Endodermal cell (in vitro differentiated cells): ENCODE measurements at regions not wholly inside any gene's neighbourhood (a gene's known extent, or its start where the extent isn't known, plus 50 kb on each side); places are given as distances from the start of the nearest gene placed in this dataset.

Experiments
- DNase-seq: peaks from one replicate; pipeline ENCODE4 v3.0.0-alpha.2; 2017
- H3K27ac ChIP-seq: 2 replicates; pipeline ENCODE4 v1.5.1; 2013; ENCODE audit warnings: mild to moderate bottlenecking, low read depth, low read length, moderate library complexity
- H3K27me3 ChIP-seq: 2 replicates; pipeline ENCODE4 v1.6.1; 2013; ENCODE audit warnings: mild to moderate bottlenecking, low read length, moderate library complexity; ENCODE audit not compliant: insufficient read depth, control insufficient read depth, poor library complexity, severe bottlenecking
- H3K36me3 ChIP-seq: 2 replicates; pipeline ENCODE4 v1.7.0; 2013; ENCODE audit warnings: mild to moderate bottlenecking, low read length, moderate library complexity; ENCODE audit not compliant: control insufficient read depth, insufficient read depth
- H3K4me1 ChIP-seq: one replicate; pipeline ENCODE4 v1.7.0; 2013; ENCODE audit warnings: low read length; ENCODE audit not compliant: control insufficient read depth, insufficient read depth
- H3K4me3 ChIP-seq: 2 replicates; pipeline ENCODE4 v1.5.1; 2013; ENCODE audit warnings: mild to moderate bottlenecking, low read length, moderate library complexity
- H3K9ac ChIP-seq: 2 replicates; pipeline ENCODE4 v1.6.1; 2013; ENCODE audit warnings: mild to moderate bottlenecking, low read length, moderate library complexity; ENCODE audit not compliant: poor library complexity, severe bottlenecking; ENCODE audit errors: extremely low read depth
- H3K9me3 ChIP-seq: 2 replicates; pipeline ENCODE4 v1.6.1; 2013; ENCODE audit warnings: mild to moderate bottlenecking, low read length, moderate library complexity; ENCODE audit not compliant: control insufficient read depth
- H3K27ac Mint-ChIP-seq: 2 replicates; pipeline ENCODE4 v1.8.0; 2020; ENCODE audit warnings: mixed read lengths
- H3K27me3 Mint-ChIP-seq: 2 replicates; pipeline ENCODE4 v1.8.0; 2021; ENCODE audit warnings: mild to moderate bottlenecking, mixed read lengths; ENCODE audit not compliant: insufficient read depth
- H3K36me3 Mint-ChIP-seq: 2 replicates; pipeline ENCODE4 v1.8.0; 2020; ENCODE audit warnings: low read depth, mixed read lengths
- H3K4me1 Mint-ChIP-seq: 2 replicates; pipeline ENCODE4 v1.8.0; 2020; ENCODE audit warnings: mixed read lengths
- H3K4me3 Mint-ChIP-seq: 2 replicates; pipeline ENCODE4 v1.8.0; 2020; ENCODE audit warnings: mild to moderate bottlenecking, moderate library complexity, mixed read lengths
- H3K9me3 Mint-ChIP-seq: 2 replicates; pipeline ENCODE4 v1.8.0; 2020; ENCODE audit warnings: mild to moderate bottlenecking, mixed read lengths
- CTCF ChIP-seq: fragments of 200-600 bp; sonication (generic); conservative IDR thresholded peaks from 2 replicates; pipeline ENCODE4 v1.5.0; 2021; ENCODE audit warnings: antibody characterized with exemption, mild to moderate bottlenecking
- WGBS, 2 experiments: methylation state at CpG; one replicate each; pipeline versions ENCODE4 v1.1.5 to v1.1.7; 2013; ENCODE audit warnings: missing lambda C conversion rate in 2 of 2, mixed read lengths in 1 of 2; ENCODE audit not compliant: insufficient coverage in 1 of 2, insufficient read length in 1 of 2; 5-methylcytosine and 5-hydroxymethylcytosine counted together

DNA sequence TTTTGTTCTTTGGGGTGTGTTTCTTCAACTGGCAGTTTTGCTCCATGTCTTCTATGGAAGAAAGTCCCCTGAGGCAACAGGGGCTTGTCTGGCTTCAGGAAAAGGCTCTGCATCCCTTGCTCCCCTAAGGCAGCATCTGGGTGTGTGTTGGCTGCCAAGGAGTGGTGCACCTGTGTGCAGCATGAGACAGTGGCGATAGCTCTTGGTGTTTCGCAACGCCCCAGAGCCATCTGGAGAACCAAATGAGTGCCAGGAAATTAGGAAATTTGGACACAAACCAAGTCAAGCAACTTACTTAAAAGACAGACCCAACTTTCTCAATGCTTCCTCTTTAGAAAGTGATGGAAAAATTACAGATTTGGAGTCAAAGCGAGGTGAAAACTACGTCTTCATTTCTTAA, 1044.4 kb upstream of the CNTNAP5 start:
- H3K27ac ChIP-seq, result no peak overlapping the region
- WGBS, 2 experiments, result 88% methylated on average over 5 of the region's 5 CpGs; no CpG with 5 or more reads in 1 of the 2 experiments
- H3K9ac ChIP-seq, result no peak overlapping the region
- H3K4me1 ChIP-seq, result no peaks in the 10 kb centered on the region
- TF ChIP-seq CTCF, result no peak
- no peak for DNase-seq
- no peaks in the 10 kb centered on the region for H3K4me1 Mint-ChIP-seq
- peaks cover 8% of the 10 kb centered on the region for H3K9me3 Mint-ChIP-seq
- no peaks in the 10 kb centered on the region for H3K9me3 ChIP-seq
- H3K27me3 Mint-ChIP-seq, result no peaks in the 10 kb centered on the region
- no peak overlapping the region for H3K4me3 ChIP-seq
- no peaks in the 10 kb centered on the region for H3K36me3 ChIP-seq
- no peak overlapping the region for H3K4me3 Mint-ChIP-seq
- H3K27ac Mint-ChIP-seq, result no peak overlapping the region
- H3K36me3 Mint-ChIP-seq, result no peaks in the 10 kb centered on the region
- no peaks in the 10 kb centered on the region for H3K27me3 ChIP-seq

DNA sequence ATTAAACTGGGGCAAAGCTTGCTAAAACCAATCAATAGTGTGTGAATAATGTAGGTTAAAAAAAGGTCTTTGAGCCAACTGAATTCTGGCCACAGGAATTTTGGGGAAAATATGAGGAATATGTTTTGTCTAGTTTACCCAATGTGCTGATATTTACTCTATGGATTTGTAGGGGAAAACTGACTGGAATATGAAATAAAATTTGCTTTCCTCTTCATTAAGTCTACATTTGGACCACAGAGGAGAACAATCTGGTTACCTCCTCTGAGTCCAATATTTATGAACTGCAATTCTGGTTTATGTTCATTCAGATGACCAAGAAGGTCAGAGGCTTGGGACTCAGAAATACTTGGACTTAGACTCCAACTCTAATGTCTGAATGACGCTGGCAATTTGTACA, 1042.2 kb upstream of the CNTNAP5 start:
- Mint-ChIP-seq H3K27ac (no peak overlapping the region), H3K4me1 (no peaks in the 10 kb centered on the region), H3K4me3 (no peak overlapping the region), H3K9me3 (peaks cover 8% of the 10 kb centered on the region), H3K27me3 (no peaks in the 10 kb centered on the region), H3K36me3 (no peaks in the 10 kb centered on the region)
- Histone ChIP-seq H3K36me3 (no peaks in the 10 kb centered on the region), H3K9ac (no peak overlapping the region), H3K27ac (no peak overlapping the region), H3K9me3 (no peaks in the 10 kb centered on the region), H3K4me3 (no peak overlapping the region), H3K4me1 (no peaks in the 10 kb centered on the region), H3K27me3 (no peaks in the 10 kb centered on the region)
- no peak for DNase-seq
- 92% methylated on average over 1 of the region's 1 CpG; no CpG with 5 or more reads in 1 of the 2 experiments for WGBS, 2 experiments
- no peak for TF ChIP-seq CTCF

DNA sequence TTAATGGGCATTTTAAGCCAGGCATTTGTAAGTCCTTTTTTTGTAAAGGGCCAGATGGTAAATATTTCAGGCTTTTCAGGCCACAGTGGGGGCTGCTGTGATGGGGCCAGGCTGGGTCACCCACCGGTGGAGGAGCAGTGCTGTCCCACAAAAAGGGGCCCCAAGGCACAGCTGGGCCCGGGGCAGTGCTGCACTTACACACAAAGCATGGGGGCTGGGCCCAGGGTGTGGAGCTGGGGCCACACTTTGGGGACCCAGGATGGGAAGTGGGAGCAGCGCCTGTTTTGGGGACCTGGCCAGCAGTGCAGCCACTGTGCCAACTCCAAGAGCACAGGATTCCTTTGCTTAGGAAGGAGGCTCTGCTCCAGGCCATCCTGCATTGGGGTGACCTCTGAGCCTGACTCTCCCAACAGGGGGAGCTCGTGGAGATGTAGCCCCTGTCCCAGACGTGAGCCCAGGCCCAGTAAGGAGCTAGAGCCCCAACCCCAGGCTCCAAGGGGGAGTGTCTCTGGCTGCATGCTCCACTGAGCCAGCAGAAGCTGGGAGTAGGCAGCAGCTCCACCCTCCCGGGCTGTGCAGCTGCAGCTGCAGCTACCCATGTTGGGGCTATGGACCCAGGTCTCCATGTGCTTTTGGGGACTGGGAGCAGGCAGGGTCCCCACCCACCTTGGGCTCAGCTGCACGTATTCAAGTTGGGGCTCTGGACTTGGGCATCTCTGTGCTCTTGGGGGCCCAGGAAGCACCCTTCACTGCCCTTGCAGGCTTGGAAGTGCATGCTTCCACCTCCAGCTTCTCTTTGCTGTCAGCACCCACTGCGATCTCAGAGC, 1036.5 kb upstream of the CNTNAP5 start:
- Histone ChIP-seq H3K27me3 (no peaks in the 10 kb centered on the region), H3K27ac (no peak overlapping the region), H3K4me3 (no peak overlapping the region), H3K9me3 (peaks cover 13% of the 10 kb centered on the region), H3K4me1 (no peaks in the 10 kb centered on the region), H3K9ac (no peak overlapping the region), H3K36me3 (no peaks in the 10 kb centered on the region)
- 76 to 94% methylated on average over 5 to 8 of the region's 8 CpGs for WGBS, 2 experiments
- peak; percentile 71 for DNase-seq
- TF ChIP-seq CTCF, result peak; percentile 35
- Mint-ChIP-seq H3K27me3 (no peaks in the 10 kb centered on the region), H3K27ac (no peak overlapping the region), H3K36me3 (no peaks in the 10 kb centered on the region), H3K4me3 (no peak overlapping the region), H3K4me1 (no peaks in the 10 kb centered on the region), H3K9me3 (peaks cover 3% of the 10 kb centered on the region)
